Bone marrow (tissue), 2 donors: ENCODE measurements at regions not wholly inside any gene's neighbourhood (a gene's known extent, or its start where the extent isn't known, plus 50 kb on each side); places are given as distances from the start of the nearest gene placed in this dataset.

ENCODE experiments used
- DNase-seq, 2 donors: peaks; one replicate each; lab custom pipeline; 2025; lab: John Stamatoyannopoulos, UW

- no peak for DNase-seq
Measured at GRCh38 chr13:34249546-34250039, 431.6 kb downstream of the RFC3 start.

DNA sequence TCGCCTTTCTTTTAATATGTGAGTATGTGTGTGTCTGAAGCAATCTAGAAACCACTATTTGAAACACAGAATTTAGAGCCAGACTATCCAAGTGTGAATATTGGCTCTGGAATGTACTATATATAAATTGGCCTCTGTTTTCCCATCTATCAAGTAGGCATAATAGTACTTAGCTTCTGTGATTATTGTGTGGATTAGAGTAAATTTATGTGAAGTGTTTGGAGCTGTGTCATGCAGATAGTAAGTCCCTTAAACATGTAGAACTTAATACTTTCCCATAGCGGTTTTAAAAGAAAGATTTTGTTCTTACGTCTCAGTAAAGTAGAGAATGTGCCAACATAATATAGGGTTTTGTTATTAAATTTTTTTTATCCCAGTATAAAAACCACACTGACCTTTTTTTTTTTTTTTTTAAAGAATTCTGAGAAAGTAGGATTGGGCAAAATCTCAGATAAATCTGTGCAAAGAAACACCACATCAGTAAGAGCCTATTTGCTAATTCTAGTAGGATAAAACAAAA, 432.3 kb downstream of the RFC3 start:
- no peak for DNase-seq

- no peak for DNase-seq
Measured at GRCh38 chr13:34254366-34254765, 436.4 kb downstream of the RFC3 start.

DNA sequence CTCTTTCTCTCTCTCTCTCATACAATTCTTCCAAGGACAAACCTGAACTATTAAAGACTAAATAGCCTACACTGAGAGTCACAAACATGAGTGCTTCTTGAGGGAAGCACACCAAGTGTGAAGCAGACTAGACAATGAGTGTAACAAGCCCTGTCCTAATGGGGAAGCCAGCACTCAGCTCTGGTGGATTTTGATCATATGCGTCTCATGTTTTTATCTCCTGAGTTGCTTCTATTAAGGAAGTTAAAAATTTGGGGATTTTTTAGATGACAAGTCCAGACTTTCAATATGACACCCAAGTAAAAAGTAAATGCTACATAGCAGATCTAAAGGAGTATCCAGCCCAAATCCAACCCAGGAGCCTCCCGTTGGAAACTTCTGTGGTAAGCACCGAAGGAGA, 437.8 kb downstream of the RFC3 start:
- no peak for DNase-seq

- no peak for DNase-seq
Measured at GRCh38 chr13:34256236-34256635, 438.3 kb downstream of the RFC3 start.

- DNase-seq: peak in 1 of 2 donors; percentile 62
Measured at GRCh38 chr13:34257966-34258365, 440.0 kb downstream of the RFC3 start.

DNA sequence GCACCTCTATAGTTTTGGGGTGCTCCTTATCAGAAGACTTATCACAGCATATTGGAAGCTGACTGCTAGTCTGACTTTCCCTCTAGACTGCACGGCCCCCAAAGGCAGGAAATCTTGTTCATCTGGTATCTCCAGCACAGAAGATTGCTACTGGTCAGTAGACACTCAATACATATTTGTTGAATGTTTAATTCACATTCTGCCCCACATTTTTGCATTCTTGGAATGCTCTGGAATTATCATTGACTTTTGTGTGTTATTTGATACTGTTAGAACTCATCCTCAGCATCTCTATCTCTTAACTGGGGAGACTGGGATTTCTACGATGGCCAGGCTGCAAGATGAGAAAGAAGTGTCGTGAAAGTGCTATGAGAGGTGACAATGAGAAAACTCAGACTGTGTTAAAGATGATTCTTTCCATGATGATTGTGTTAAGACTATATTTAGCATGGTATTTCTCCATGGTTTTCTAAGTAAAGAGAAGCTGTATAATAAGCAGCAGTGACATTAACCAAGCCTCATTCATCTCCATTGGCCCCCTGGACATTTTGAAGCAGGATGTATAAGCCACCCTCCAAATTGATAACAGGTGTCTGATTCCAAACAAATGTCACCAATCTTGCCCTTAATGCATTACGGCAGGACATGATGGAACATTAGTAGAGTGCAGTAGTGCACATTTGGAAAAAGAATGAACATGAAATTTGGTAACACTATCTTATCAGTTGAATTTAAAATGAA, 440.9 kb downstream of the RFC3 start:
- no peak for DNase-seq

GRCh38 chr13:34263681-34264080, 445.7 kb downstream of the RFC3 start:
- DNase-seq: no peak

- DNase-seq: no peak
Measured at GRCh38 chr13:34265046-34265679, 447.2 kb downstream of the RFC3 start.

GRCh38 chr13:34276764-34277163, 458.8 kb downstream of the RFC3 start:
- no peak for DNase-seq

GRCh38 chr13:34277936-34278335, 460.0 kb downstream of the RFC3 start:
- DNase-seq: no peak

- DNase-seq: no peak
Measured at GRCh38 chr13:34278780-34279179, 460.8 kb downstream of the RFC3 start.

GRCh38 chr13:34290661-34291060, 472.7 kb downstream of the RFC3 start:
- no peak for DNase-seq

GRCh38 chr13:34294483-34295129, 476.7 kb downstream of the RFC3 start:
- no peak for DNase-seq

DNA sequence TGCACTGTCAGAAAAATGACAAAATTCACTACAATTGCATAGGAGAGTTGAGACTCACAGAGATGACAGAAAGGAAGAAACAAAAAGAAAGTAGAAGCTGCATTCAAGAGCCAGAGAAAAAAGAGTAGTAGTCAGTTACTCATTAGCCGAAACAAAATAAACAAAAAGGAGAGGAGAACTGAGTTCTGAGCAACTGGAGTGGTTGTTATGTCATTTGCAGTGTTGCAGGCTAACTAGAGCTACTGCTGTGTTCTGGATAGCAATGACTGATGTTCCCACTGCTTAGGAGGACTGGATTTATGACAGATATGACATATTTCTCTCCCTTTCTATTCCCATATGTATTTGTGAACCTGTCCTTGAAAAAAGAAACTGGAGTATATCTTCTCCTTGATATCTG, 482.6 kb downstream of the RFC3 start:
- DNase-seq: no peak

- DNase-seq: no peak
Measured at GRCh38 chr13:34302596-34302995, 484.6 kb downstream of the RFC3 start.

DNA sequence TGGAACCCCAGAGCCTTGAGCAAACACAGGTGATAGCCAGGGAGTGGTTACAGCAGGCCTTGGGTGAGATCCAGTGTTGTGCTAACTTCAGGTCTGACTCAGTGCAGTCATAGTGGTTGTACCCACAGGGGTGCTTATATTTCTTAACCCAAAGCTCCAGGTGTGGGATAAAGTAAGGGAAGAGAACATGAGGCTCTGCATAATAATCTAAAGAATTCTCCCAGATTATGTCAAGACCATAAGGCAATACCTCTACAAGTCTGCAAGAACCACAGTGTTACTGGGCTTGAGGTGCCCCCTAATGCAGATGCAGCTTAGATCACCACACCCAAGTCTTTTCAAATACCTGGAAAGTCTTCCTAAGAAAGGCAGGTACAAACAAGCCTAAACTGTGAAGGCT, 485.4 kb downstream of the RFC3 start:
- no peak for DNase-seq

DNA sequence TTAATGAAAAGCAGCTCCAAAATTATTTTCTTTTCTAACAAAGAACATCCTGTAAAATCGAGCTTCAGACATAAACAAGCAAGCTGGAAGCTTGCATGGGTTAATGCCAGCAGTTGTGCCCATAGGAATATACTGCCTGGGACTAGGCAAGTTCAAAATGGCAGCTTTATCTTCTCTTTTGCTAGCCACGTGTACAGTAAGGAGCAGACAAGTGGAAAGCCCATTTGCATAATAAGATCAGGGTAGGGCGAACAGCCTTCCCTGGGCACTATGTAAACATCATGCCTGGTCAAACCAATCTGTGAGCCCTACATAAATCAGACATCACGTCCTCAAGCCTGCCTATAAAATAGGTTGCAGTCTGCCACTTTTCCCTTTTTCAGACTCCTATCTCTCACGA, 489.7 kb downstream of the RFC3 start:
- DNase-seq: no peak

DNA sequence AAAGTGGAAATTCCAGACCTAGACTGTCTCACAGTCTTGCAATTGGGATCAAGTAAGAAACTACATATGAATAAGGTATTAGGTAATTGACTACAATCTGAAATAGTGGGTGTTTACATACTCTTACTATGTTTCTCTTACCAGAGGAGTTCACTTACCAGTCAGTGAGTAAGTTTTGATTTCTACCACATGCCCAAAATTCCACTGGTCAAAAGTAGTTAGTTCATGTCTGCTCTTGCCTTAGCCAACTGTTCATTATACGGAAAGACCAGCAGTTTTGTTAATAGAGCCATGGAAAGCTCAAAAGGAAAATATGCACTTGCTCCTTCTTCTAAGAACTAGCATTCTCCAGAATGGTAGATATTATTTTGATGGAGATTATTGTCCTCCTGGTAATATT, 490.8 kb downstream of the RFC3 start:
- no peak for DNase-seq

DNA sequence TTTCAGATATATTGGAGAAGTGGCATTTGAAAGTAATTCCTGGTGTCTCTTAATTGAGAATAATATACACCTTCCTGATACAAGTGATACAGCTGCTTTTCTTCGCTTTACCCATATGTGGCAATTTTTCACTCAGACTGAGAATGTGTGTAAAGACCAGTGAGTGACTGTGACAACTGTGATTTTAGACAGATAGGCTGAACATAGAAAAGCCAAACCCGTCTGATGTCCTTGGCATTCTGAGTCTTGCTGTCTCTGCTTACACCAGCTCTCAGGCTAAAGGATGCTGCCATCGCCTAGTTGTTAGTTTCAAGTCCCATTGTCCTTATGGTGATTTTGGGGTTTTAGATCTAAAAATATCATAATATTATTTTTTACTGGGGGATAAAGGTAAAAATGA, 492.6 kb downstream of the RFC3 start:
- no peak for DNase-seq

DNA sequence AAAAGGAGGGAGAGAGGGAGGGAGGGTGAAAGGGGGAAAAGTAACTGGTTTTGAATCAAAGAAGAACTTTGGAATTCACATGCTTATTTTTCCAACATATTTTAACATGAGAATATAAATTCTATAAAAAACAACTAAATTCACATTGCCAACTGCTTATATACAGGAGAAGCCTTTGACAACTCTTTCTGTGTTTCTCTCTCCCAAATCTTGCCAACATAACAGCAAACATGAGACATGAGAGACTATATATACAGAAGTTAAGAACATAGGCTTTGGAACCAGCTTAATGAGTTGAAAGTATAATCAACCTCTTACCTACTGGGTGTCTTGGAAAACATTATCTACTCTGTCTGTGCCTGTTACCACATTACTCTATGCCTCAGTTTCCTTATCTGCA, 493.3 kb downstream of the RFC3 start:
- DNase-seq: no peak

DNA sequence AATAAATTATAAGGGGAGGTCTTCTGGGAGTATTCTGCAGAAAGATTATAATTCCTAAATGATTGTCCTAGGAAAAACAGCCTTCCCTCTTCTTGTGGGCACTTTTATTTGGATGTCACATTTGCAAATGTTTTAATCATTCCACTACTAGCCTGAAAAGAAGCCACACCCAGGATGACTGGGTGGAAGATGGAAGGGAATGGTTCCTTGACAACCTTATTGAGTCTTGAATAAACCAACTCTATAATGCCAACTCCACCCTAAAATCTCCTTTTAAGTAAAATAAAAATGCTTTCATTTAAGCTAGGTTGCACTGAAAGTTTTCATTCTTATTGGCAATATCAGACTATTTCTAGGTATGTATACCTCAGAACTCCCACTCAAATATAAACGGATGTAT, 494.6 kb downstream of the RFC3 start:
- no peak for DNase-seq

DNA sequence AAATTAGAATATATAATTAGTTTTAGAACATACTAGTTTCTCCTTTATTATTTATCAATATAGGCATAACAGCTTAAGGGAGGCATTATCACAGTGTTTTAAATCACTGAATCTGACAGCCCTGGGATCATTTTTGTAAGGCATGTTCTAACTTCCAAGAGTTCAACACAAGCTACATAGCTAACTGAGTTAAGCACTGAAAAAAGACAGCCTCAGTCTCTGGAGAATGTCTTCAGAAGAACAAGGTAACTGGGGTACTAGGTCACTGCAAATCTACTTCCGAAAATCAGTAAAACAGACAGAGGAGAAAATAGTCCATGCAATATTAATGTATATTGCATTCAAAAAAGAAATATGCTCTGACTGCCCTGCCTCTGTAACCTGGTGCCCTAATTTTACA, 502.1 kb downstream of the RFC3 start:
- DNase-seq: no peak
